ENCODE measurements at regions not wholly inside any gene's neighbourhood (a gene's known extent, or its start where the extent isn't known, plus 50 kb on each side); places are given as distances from the start of the nearest gene placed in this dataset.

- no peak overlapping the region for H3K27ac Mint-ChIP-seq
- no peaks in the 10 kb centered on the region for H3K4me1 Mint-ChIP-seq (ENCODE audit: low read depth)
- H3K36me3 Mint-ChIP-seq (ENCODE audit: low read depth) = no peaks in the 10 kb centered on the region
- no peak for DNase-seq (ENCODE audit: low spot score)
- H3K4me3 Mint-ChIP-seq = no peak overlapping the region
- no peaks in the 10 kb centered on the region for H3K27me3 Mint-ChIP-seq (ENCODE audit: insufficient read depth)
- intact Hi-C loops (cut with micrococcal nuclease) = no loop called here
- peaks cover 47% of the 10 kb centered on the region for H3K9me3 Mint-ChIP-seq
Observed at GRCh38 chr5:24053737-24054136, 546.3 kb downstream of the PRDM9 start.

- Mint-ChIP-seq H3K36me3 (ENCODE audit: low read depth) (no peaks in the 10 kb centered on the region), H3K4me1 (ENCODE audit: low read depth) (no peaks in the 10 kb centered on the region), H3K9me3 (peaks cover 13% of the 10 kb centered on the region), H3K4me3 (no peak overlapping the region), H3K27me3 (ENCODE audit: insufficient read depth) (no peaks in the 10 kb centered on the region), H3K27ac (no peak overlapping the region)
- intact Hi-C loops (cut with micrococcal nuclease) = no loop called here
- DNase-seq (ENCODE audit: low spot score) = no peak
Observed at GRCh38 chr5:24059006-24059405, 551.6 kb downstream of the PRDM9 start.

GRCh38 chr5:24059716-24060115, 552.3 kb downstream of the PRDM9 start:
- intact Hi-C loops (cut with micrococcal nuclease) = no loop called here
- Mint-ChIP-seq H3K4me1 (ENCODE audit: low read depth) (no peaks in the 10 kb centered on the region), H3K27me3 (ENCODE audit: insufficient read depth) (no peaks in the 10 kb centered on the region), H3K4me3 (no peak overlapping the region), H3K9me3 (peaks cover 12% of the 10 kb centered on the region), H3K36me3 (ENCODE audit: low read depth) (no peaks in the 10 kb centered on the region), H3K27ac (no peak overlapping the region)
- DNase-seq (ENCODE audit: low spot score) = no peak

- intact Hi-C loops (cut with micrococcal nuclease) = no loop called here
- Mint-ChIP-seq H3K9me3 (peaks cover 13% of the 10 kb centered on the region), H3K4me1 (ENCODE audit: low read depth) (no peaks in the 10 kb centered on the region), H3K36me3 (ENCODE audit: low read depth) (no peaks in the 10 kb centered on the region), H3K27me3 (ENCODE audit: insufficient read depth) (no peaks in the 10 kb centered on the region), H3K27ac (no peak overlapping the region), H3K4me3 (no peak overlapping the region)
- no peak for DNase-seq (ENCODE audit: low spot score)
Observed at GRCh38 chr5:24065779-24066178, 558.4 kb downstream of the PRDM9 start.

- Mint-ChIP-seq H3K27ac (no peak overlapping the region), H3K4me1 (ENCODE audit: low read depth) (no peaks in the 10 kb centered on the region), H3K36me3 (ENCODE audit: low read depth) (no peaks in the 10 kb centered on the region), H3K9me3 (peaks cover 18% of the 10 kb centered on the region), H3K27me3 (ENCODE audit: insufficient read depth) (no peaks in the 10 kb centered on the region), H3K4me3 (no peak overlapping the region)
- intact Hi-C loops (cut with micrococcal nuclease) = no loop called here
- DNase-seq (ENCODE audit: low spot score) = no peak
Observed at GRCh38 chr5:24067208-24067607, 559.8 kb downstream of the PRDM9 start.

GRCh38 chr5:24068524-24068923, 561.1 kb downstream of the PRDM9 start:
- H3K9me3 Mint-ChIP-seq = peaks cover 18% of the 10 kb centered on the region

GRCh38 chr5:24073107-24073506, 565.7 kb downstream of the PRDM9 start:
- H3K9me3 Mint-ChIP-seq = peaks cover 14% of the 10 kb centered on the region
- no peaks in the 10 kb centered on the region for H3K36me3 Mint-ChIP-seq (ENCODE audit: low read depth)
- H3K4me3 Mint-ChIP-seq = no peak overlapping the region
- H3K4me1 Mint-ChIP-seq (ENCODE audit: low read depth) = no peaks in the 10 kb centered on the region
- H3K27me3 Mint-ChIP-seq (ENCODE audit: insufficient read depth) = no peaks in the 10 kb centered on the region
- intact Hi-C loops (cut with micrococcal nuclease) = no loop called here
- no peak for DNase-seq (ENCODE audit: low spot score)
- no peak overlapping the region for H3K27ac Mint-ChIP-seq

More at GRCh38 chr5:24068524-24068923, 561.1 kb downstream of the PRDM9 start:
- intact Hi-C loops (cut with micrococcal nuclease) = no loop called here
- H3K4me1 Mint-ChIP-seq (ENCODE audit: low read depth) = no peaks in the 10 kb centered on the region
- no peaks in the 10 kb centered on the region for H3K27me3 Mint-ChIP-seq (ENCODE audit: insufficient read depth)
- no peak overlapping the region for H3K27ac Mint-ChIP-seq
- H3K4me3 Mint-ChIP-seq = no peak overlapping the region
- H3K36me3 Mint-ChIP-seq (ENCODE audit: low read depth) = no peaks in the 10 kb centered on the region
- DNase-seq (ENCODE audit: low spot score) = no peak

GRCh38 chr5:24080046-24080445, 564.7 kb downstream of the CDH10 start:
- Mint-ChIP-seq H3K36me3 (ENCODE audit: low read depth) (no peaks in the 10 kb centered on the region), H3K27me3 (ENCODE audit: insufficient read depth) (no peaks in the 10 kb centered on the region), H3K27ac (no peak overlapping the region), H3K4me1 (ENCODE audit: low read depth) (no peaks in the 10 kb centered on the region), H3K9me3 (peaks cover 6% of the 10 kb centered on the region), H3K4me3 (no peak overlapping the region)
- intact Hi-C loops (cut with micrococcal nuclease) = no loop called here
- DNase-seq (ENCODE audit: low spot score) = no peak

GRCh38 chr5:24094081-24094679, 550.6 kb downstream of the CDH10 start:
- H3K9me3 Mint-ChIP-seq = peaks cover 25% of the 10 kb centered on the region
- intact Hi-C loops (cut with micrococcal nuclease) = no loop called here

GRCh38 chr5:24102010-24102409, 542.8 kb downstream of the CDH10 start:
- no peak overlapping the region for H3K4me3 Mint-ChIP-seq
- no peaks in the 10 kb centered on the region for H3K36me3 Mint-ChIP-seq (ENCODE audit: low read depth)
- no peaks in the 10 kb centered on the region for H3K27me3 Mint-ChIP-seq (ENCODE audit: insufficient read depth)
- H3K4me1 Mint-ChIP-seq (ENCODE audit: low read depth) = no peaks in the 10 kb centered on the region
- H3K9me3 Mint-ChIP-seq = peaks cover 11% of the 10 kb centered on the region
- DNase-seq (ENCODE audit: low spot score) = no peak
- intact Hi-C loops (cut with micrococcal nuclease) = no loop called here
- H3K27ac Mint-ChIP-seq = no peak overlapping the region

More at GRCh38 chr5:24094081-24094679, 550.6 kb downstream of the CDH10 start:
- Mint-ChIP-seq H3K27ac (no peak overlapping the region), H3K4me1 (ENCODE audit: low read depth) (no peaks in the 10 kb centered on the region), H3K36me3 (ENCODE audit: low read depth) (no peaks in the 10 kb centered on the region), H3K27me3 (ENCODE audit: insufficient read depth) (no peaks in the 10 kb centered on the region), H3K4me3 (no peak overlapping the region)
- DNase-seq (ENCODE audit: low spot score) = no peak

- DNase-seq (ENCODE audit: low spot score) = no peak
- no peaks in the 10 kb centered on the region for H3K4me1 Mint-ChIP-seq (ENCODE audit: low read depth)
- intact Hi-C loops (cut with micrococcal nuclease) = no loop called here
Observed at GRCh38 chr5:24103451-24104023, 541.2 kb downstream of the CDH10 start.

GRCh38 chr5:24110004-24110615, 534.7 kb downstream of the CDH10 start:
- Mint-ChIP-seq H3K4me3 (no peak overlapping the region), H3K9me3 (peaks cover 7% of the 10 kb centered on the region), H3K4me1 (ENCODE audit: low read depth) (no peaks in the 10 kb centered on the region), H3K27me3 (ENCODE audit: insufficient read depth) (no peaks in the 10 kb centered on the region), H3K27ac (no peak overlapping the region), H3K36me3 (ENCODE audit: low read depth) (no peaks in the 10 kb centered on the region)
- intact Hi-C loops (cut with micrococcal nuclease) = no loop called here
- DNase-seq (ENCODE audit: low spot score) = no peak

More at GRCh38 chr5:24103451-24104023, 541.2 kb downstream of the CDH10 start:
- H3K4me3 Mint-ChIP-seq = no peak overlapping the region
- H3K36me3 Mint-ChIP-seq (ENCODE audit: low read depth) = no peaks in the 10 kb centered on the region
- no peaks in the 10 kb centered on the region for H3K27me3 Mint-ChIP-seq (ENCODE audit: insufficient read depth)
- H3K27ac Mint-ChIP-seq = no peak overlapping the region
- peaks cover 5% of the 10 kb centered on the region for H3K9me3 Mint-ChIP-seq

GRCh38 chr5:24112420-24112819, 532.4 kb downstream of the CDH10 start:
- H3K27ac Mint-ChIP-seq = no peak overlapping the region
- intact Hi-C loops (cut with micrococcal nuclease) = no loop called here
- H3K9me3 Mint-ChIP-seq = peaks cover 24% of the 10 kb centered on the region

More at GRCh38 chr5:24112420-24112819, 532.4 kb downstream of the CDH10 start:
- Mint-ChIP-seq H3K27me3 (ENCODE audit: insufficient read depth) (no peaks in the 10 kb centered on the region), H3K4me3 (no peak overlapping the region), H3K36me3 (ENCODE audit: low read depth) (no peaks in the 10 kb centered on the region), H3K4me1 (ENCODE audit: low read depth) (no peaks in the 10 kb centered on the region)
- no peak for DNase-seq (ENCODE audit: low spot score)
